ENCODE measurements at regions not wholly inside any gene's neighbourhood (a gene's known extent, or its start where the extent isn't known, plus 50 kb on each side); places are given as distances from the start of the nearest gene placed in this dataset.

DNA sequence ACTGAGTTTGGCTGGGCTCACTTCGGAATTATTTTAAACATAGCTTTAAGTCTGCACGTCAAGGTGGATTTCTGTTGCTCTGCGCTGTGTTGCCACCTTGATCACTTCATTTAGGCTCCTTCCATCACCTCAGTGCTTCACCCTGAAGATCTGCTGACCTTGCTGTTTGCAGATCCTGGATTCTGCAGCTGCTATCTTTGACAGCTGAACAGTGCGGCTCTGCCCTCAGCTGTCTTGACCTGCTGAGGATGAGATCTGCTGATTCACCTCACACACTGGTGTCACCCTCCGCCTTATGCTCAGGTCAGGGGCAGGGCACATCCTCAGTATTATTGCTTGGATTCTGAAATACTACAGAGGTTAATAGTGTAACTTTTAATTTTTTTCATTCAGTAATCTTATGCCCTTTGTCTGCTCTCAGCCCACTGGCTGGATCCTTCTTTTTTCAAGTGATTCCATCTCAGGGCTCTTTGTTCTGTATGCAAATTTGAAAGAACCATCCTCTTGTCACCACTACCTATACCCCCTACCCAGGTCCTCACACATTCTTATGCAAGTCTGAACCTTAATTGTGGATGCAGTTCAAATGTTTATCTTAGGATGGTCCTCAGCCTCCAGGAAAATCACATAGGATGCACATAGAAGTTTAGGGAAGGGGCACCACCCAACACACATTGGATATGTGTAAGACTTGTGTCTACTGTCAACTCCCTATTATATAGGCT is 364.0 kb downstream of the OLFM3 start:
- TF ChIP-seq MAFK (IDR thresholded peaks at IDR 0.05; ENCODE audit: low read depth, low read length): peak; percentile 68; the same call in 1 of the 2 replicates
- TF ChIP-seq SIRT6 (IDR thresholded peaks at IDR 0.05; ENCODE audit: low read length): no peak
- Histone ChIP-seq H3K79me2 (ENCODE audit: control insufficient read depth in 1 of 2, insufficient read depth in 2 of 2, low read length in 2 of 2) (no peaks in the 10 kb centered on the region), H4K8ac (ENCODE audit: extremely low read depth, insufficient read depth, low read length) (no peak overlapping the region), H3K9me3 (ENCODE audit: insufficient read depth in 2 of 2, low read depth in 1 of 2, low read length in 1 of 2) (no peaks in the 10 kb centered on the region), H3K4me2 (ENCODE audit: insufficient read depth in 1 of 2, low read depth in 2 of 2, low read length in 2 of 2) (peak overlapping the region in 1 of 2 experiments; percentile 29; a peak in 2 of 4 replicates), H3K36me3 (ENCODE audit: control insufficient read depth in 2 of 4, insufficient read depth in 4 of 4, low read length in 3 of 4) (no peaks in the 10 kb centered on the region), H3K18ac (ENCODE audit: extremely low read depth, low read length) (no peak overlapping the region), H4K5ac (ENCODE audit: insufficient read length, low read depth, low read length) (no peak overlapping the region), H3K23ac (ENCODE audit: insufficient read length) (no peak overlapping the region), H3K23me2 (ENCODE audit: low read depth, low read length) (no peaks in the 10 kb centered on the region), H3K4me3 (ENCODE audit: extremely low read depth in 1 of 4, insufficient read depth in 2 of 4, low read depth in 3 of 4, low read length in 4 of 4) (no peak overlapping the region), H2AFZ (ENCODE audit: low read length) (no peak overlapping the region), H3K4me1 (replicated peaks in 1 of 4; ENCODE audit: control insufficient read depth in 3 of 4, insufficient read depth in 4 of 4, low read length in 3 of 4) (peaks cover 0 to 5% (median 4%) of the 10 kb centered on the region in 4 experiments; a peak in 6 of 7 replicates), H4K91ac (replicated peaks; ENCODE audit: insufficient read length, low read length) (peak overlapping the region; percentile 62), H3K27ac (ENCODE audit: low read depth, low read length) (no peak overlapping the region), H2BK120ac (replicated peaks; ENCODE audit: low read depth, low read length) (peak overlapping the region; percentile 70), H3K9ac (replicated peaks in 1 of 4; ENCODE audit: extremely low read depth in 1 of 4, low read depth in 3 of 4, low read length in 3 of 4) (no peak overlapping the region), H2BK12ac (ENCODE audit: low read depth, low read length) (peak overlapping the region; percentile 65; the same call in 1 of the 2 replicates), H3K14ac (ENCODE audit: insufficient read length) (no peak overlapping the region), H4K20me1 (replicated peaks in 1 of 2; ENCODE audit: control insufficient read depth in 1 of 2, insufficient read depth in 2 of 2, low read length in 2 of 2) (no peaks in the 10 kb centered on the region), H3K79me1 (ENCODE audit: low read depth, low read length) (no peaks in the 10 kb centered on the region), H2BK15ac (ENCODE audit: low read length) (peak overlapping the region; percentile 76; the same call in 1 of the 2 replicates), H2AK5ac (ENCODE audit: low read depth, low read length) (no peak overlapping the region), H2BK5ac (ENCODE audit: low read depth, low read length) (peak overlapping the region; percentile 50), H3K56ac (replicated peaks; ENCODE audit: insufficient read length, low read depth, low read length) (no peak overlapping the region), H2BK20ac (ENCODE audit: low read length) (no peak overlapping the region; the same call in 1 of the 2 replicates), H3K4ac (replicated peaks; ENCODE audit: insufficient read length, low read depth, low read length) (no peak overlapping the region), H3K27me3 (replicated peaks in 1 of 4; ENCODE audit: control insufficient read depth in 3 of 4, extremely low read depth in 1 of 4, insufficient read depth in 3 of 4, low read length in 3 of 4) (no peaks in the 10 kb centered on the region)
- DNase-seq (ENCODE audit: low read depth in 1 of 2, low spot score in 2 of 2): no peak
- WGBS, 2 experiments (ENCODE audit: extremely low coverage in 1 of 2, insufficient coverage in 1 of 2, insufficient read length in 1 of 2, insufficient replicate concordance in 2 of 2, low coverage in 1 of 2, low lambda C conversion rate in 2 of 2, missing lambda C conversion rate in 1 of 2): 89% methylated on average over 5 of the region's 5 CpGs; no CpG with 5 or more reads in 1 of the 2 experiments
- no peak for FAIRE-seq
- POLR2A ChIA-PET (ENCODE audit: partially characterized antibody): no interaction called here
- CTCF ChIA-PET (ENCODE audit: partially characterized antibody): interaction anchor here (2.0 kb wide), 1 partner anchor 20 kb away, joined by 5 read pairs; no protein-coding TSS in a partner anchor
